Naive B cell (primary cell): ENCODE measurements at regions not wholly inside any gene's neighbourhood (a gene's known extent, or its start where the extent isn't known, plus 50 kb on each side); places are given as distances from the start of the nearest gene placed in this dataset.
A peak's percentile ranks its signal among the peaks of the same experiment; 100 is the strongest.
"Not testable (repeated sequence)": the region's sequence is repeated elsewhere in the genome, so short reads cannot be mapped to it uniquely, and the experiment has no call there.

Experiments
- ATAC-seq, 2 donors: fragments of 150-1000 bp; cut with Tn5 transposase; 2 replicates each; pipeline ENCODE4 v1.10.0; 2021; ENCODE audit warnings: low read depth in 2 of 2, mild to moderate bottlenecking in 2 of 2, moderate library complexity in 2 of 2
- DNase-seq: peaks from one replicate; pipeline ENCODE4 v3.0.0; 2022
- H3K27ac Mint-ChIP-seq, 6 donors: one replicate each; pipeline ENCODE4 v1.8.0; 2020 to 2022; ENCODE audit warnings: mild to moderate bottlenecking in 6 of 6, mixed read lengths in 6 of 6, moderate library complexity in 5 of 6, inconsistent platforms in 2 of 6
- H3K27me3 Mint-ChIP-seq, 3 donors: one replicate each; pipeline ENCODE4 v1.8.0; 2021 to 2022; ENCODE audit warnings: mixed read lengths in 3 of 3, mild to moderate bottlenecking in 1 of 3
- H3K36me3 Mint-ChIP-seq, 2 donors: one replicate each; pipeline ENCODE4 v1.8.0; 2020 to 2022; ENCODE audit warnings: mixed read lengths in 2 of 2, inconsistent platforms in 1 of 2, mild to moderate bottlenecking in 1 of 2
- H3K4me1 Mint-ChIP-seq, 3 donors: one replicate each; pipeline ENCODE4 v1.8.0; 2020 to 2022; ENCODE audit warnings: mixed read lengths in 3 of 3, inconsistent platforms in 1 of 3, mild to moderate bottlenecking in 1 of 3, moderate library complexity in 1 of 3
- H3K4me3 Mint-ChIP-seq, 8 donors: one replicate each; pipeline ENCODE4 v1.8.0; 2020 to 2022; ENCODE audit warnings: mild to moderate bottlenecking in 8 of 8, mixed read lengths in 8 of 8, moderate library complexity in 8 of 8, inconsistent platforms in 2 of 8
- H3K9me3 Mint-ChIP-seq, 7 donors: one replicate each; pipeline ENCODE4 v1.8.0; 2020 to 2022; ENCODE audit warnings: mixed read lengths in 7 of 7, mild to moderate bottlenecking in 5 of 7, inconsistent platforms in 2 of 7, moderate library complexity in 1 of 7

DNA sequence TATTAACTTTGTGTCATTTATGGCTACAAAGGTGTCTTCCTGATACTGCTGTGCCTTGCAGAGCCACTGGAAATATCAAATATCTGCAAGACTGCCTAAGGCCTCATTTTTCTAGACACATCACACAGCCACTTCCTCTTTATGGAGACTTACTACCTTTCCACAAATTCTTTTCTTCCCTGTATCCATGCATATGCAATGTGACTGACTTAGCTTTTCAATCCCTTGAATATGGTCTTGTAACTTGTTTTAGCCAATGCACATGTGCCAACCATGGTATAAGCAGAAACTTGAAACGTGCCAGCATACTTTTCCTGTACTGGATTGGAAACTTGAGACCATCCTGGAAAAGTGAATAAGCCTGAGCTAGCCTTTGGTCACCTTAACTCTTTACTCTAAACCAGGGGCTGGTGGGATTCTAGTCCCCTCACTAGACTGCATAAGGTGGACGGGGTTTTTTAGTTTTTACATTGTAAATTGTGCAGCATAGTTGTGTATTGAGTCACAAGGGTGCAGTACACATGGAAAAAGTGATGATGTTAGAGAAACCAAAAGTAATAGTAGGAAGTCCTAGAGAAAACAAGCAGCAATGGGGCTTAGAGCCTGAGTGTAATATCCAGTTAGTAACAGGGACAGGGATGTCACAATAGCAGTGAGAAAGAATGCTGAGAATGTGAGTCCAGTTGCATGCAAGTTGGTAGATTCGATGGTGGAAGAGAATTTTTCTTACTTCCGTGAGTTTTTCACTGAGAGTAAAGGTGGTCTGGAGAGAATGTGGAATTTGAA, 879.5 kb downstream of the SORCS1 start:
- H3K27ac Mint-ChIP-seq: peak overlapping the region in 1 of 6 donors; percentile 24
- ATAC-seq: no peak
- no peak overlapping the region for H3K4me3 Mint-ChIP-seq
- H3K4me1 Mint-ChIP-seq: no peaks in the 10 kb centered on the region
- no peaks in the 10 kb centered on the region for H3K27me3 Mint-ChIP-seq
- no peaks in the 10 kb centered on the region for H3K36me3 Mint-ChIP-seq
- H3K9me3 Mint-ChIP-seq: peaks cover 4 to 25% (median 14%) of the 10 kb centered on the region in 7 donors
- DNase-seq: no peak

DNA sequence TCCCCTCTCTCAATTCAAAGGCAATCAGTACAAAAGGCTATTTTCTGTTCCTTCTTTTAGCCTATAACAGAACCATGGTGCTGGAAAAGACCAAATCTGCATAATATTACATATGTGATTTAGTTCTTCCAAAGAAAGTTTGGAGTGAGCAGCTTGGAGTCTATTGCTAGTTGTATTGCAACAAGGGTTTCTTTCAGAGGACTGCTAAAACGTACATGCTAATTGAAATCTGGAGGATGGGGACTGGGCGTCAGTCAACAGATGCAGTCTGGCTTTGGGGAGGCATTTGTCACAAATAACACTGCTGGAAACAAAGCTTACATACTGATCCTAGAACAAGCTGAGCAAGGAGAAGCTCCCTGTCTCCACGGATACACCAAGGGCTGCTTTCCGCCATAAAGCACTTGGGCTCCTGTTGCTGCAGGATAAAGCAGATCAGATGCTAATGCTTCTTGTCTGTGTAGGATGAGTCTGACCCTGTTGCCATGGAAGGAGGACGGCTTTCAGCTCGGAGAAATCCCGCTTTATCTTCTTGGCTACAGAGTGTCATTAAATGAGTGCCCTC, 883.5 kb downstream of the SORCS1 start:
- peak overlapping the region in 1 of 8 donors; percentile 7 for H3K4me3 Mint-ChIP-seq
- no peaks in the 10 kb centered on the region for H3K27me3 Mint-ChIP-seq
- H3K36me3 Mint-ChIP-seq: no peaks in the 10 kb centered on the region
- ATAC-seq (no peak), DNase-seq (no peak)
- peaks cover 0 to 5% (median 0%) of the 10 kb centered on the region in 3 donors for H3K4me1 Mint-ChIP-seq
- peaks cover 12 to 26% (median 15%) of the 10 kb centered on the region in 7 donors for H3K9me3 Mint-ChIP-seq
- H3K27ac Mint-ChIP-seq: no peak overlapping the region

GRCh38 chr10:106278383-106278782, 886.1 kb downstream of the SORCS1 start:
- Mint-ChIP-seq H3K36me3 (no peaks in the 10 kb centered on the region), H3K27me3 (no peaks in the 10 kb centered on the region), H3K4me3 (no peak overlapping the region), H3K27ac (no peak overlapping the region), H3K4me1 (peaks cover 0 to 5% (median 0%) of the 10 kb centered on the region in 3 donors), H3K9me3 (peaks cover 7 to 27% (median 9%) of the 10 kb centered on the region in 7 donors)
- ATAC-seq (no peak), DNase-seq (no peak)

DNA sequence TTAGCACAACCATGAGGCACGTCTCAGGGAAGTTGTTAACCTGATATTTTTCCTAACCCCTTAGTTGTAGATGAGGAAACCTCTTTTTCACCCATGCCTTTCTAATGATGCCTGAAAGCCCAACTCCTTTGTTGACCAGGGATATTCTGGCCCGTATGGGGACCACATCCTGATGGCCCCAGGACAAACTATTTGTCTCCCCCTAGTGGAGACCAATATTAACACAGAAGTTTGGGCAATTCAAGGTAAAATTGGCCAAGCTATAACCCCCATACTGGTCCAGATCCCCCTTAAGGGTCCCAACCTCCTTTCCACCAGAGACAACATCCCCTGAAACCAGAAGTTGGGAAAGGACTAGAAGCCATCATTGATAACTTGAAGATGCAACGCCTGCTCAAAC, 893.3 kb downstream of the SORCS1 start:
- no peaks in the 10 kb centered on the region for H3K4me1 Mint-ChIP-seq
- no peaks in the 10 kb centered on the region for H3K36me3 Mint-ChIP-seq
- no peak overlapping the region for H3K4me3 Mint-ChIP-seq
- no peak for DNase-seq
- H3K27me3 Mint-ChIP-seq: no peaks in the 10 kb centered on the region
- peaks cover 0 to 11% (median 0%) of the 10 kb centered on the region in 7 donors for H3K9me3 Mint-ChIP-seq
- ATAC-seq: no peak
- H3K27ac Mint-ChIP-seq: no peak overlapping the region

- no peaks in the 10 kb centered on the region for H3K36me3 Mint-ChIP-seq
- no peaks in the 10 kb centered on the region for H3K4me1 Mint-ChIP-seq
- peaks cover 0 to 11% (median 2%) of the 10 kb centered on the region in 7 donors for H3K9me3 Mint-ChIP-seq
- no peaks in the 10 kb centered on the region for H3K27me3 Mint-ChIP-seq
- H3K27ac Mint-ChIP-seq: no peak overlapping the region
- ATAC-seq (no peak), DNase-seq (no peak)
- no peak overlapping the region for H3K4me3 Mint-ChIP-seq
These were observed 896.5 kb downstream of the SORCS1 start for GRCh38 chr10:106268000-106268399.

- H3K4me3 Mint-ChIP-seq: no peak overlapping the region
- no peaks in the 10 kb centered on the region for H3K36me3 Mint-ChIP-seq
- no peak for ATAC-seq
- DNase-seq: no peak
- peaks cover 0 to 11% (median 2%) of the 10 kb centered on the region in 7 donors for H3K9me3 Mint-ChIP-seq
- no peak overlapping the region for H3K27ac Mint-ChIP-seq
- H3K27me3 Mint-ChIP-seq: no peaks in the 10 kb centered on the region
- H3K4me1 Mint-ChIP-seq: no peaks in the 10 kb centered on the region
These were observed 896.9 kb downstream of the SORCS1 start for GRCh38 chr10:106267591-106267990.

DNA sequence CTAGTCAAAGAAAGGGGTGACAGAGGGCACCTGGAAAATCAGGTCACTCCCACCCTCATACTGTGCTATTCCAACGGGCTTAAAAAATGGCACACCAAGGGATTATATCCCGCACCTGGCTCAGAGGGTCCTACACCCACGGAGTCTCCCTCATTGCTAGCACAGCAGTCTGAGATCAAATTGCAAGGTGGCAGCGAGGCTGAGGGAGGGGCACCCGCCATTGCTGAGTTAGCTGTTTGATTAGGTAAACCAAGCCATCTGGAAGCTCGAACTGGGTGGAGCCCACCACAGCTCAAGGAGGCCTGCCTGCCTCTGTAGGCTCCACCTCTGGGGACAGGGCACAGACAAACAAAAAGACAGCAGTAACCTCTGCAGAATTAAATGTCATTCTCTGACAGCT, 907.1 kb downstream of the SORCS1 start:
- ATAC-seq, H3K27ac Mint-ChIP-seq, H3K36me3 Mint-ChIP-seq, DNase-seq, H3K4me3 Mint-ChIP-seq, H3K27me3 Mint-ChIP-seq, H3K9me3 Mint-ChIP-seq, H3K4me1 Mint-ChIP-seq: not testable (repeated sequence)

GRCh38 chr10:106255111-106255678, 909.3 kb downstream of the SORCS1 start:
- Mint-ChIP-seq H3K27me3 (no peaks in the 10 kb centered on the region), H3K36me3 (no peaks in the 10 kb centered on the region), H3K9me3 (peaks cover 0 to 6% (median 0%) of the 10 kb centered on the region in 7 donors), H3K27ac (no peak overlapping the region), H3K4me1 (no peaks in the 10 kb centered on the region), H3K4me3 (no peak overlapping the region)
- no peak for DNase-seq
- no peak for ATAC-seq

DNA sequence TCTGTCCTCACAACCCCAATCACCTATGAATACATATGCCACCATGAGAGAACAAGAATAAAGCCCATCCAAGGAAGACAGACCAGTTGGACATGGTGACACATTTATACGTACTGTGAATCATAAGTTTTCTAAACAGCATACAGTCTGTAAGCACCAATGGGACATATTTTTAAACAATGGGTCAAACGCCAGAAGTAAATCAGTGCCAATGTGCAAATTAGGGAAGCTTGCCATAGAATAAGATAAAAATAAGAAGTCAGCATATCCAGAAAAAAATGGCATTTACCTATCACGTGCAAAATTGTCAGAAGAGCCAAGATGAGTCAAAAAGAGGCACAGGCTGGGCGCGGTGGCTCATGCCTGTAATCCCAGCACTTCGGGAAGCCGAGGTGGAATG, 910.4 kb downstream of the SORCS1 start:
- peaks cover 0 to 6% (median 0%) of the 10 kb centered on the region in 7 donors for H3K9me3 Mint-ChIP-seq
- DNase-seq: no peak
- no peaks in the 10 kb centered on the region for H3K4me1 Mint-ChIP-seq
- ATAC-seq: no peak
- no peak overlapping the region for H3K4me3 Mint-ChIP-seq
- no peaks in the 10 kb centered on the region for H3K36me3 Mint-ChIP-seq
- no peak overlapping the region for H3K27ac Mint-ChIP-seq
- H3K27me3 Mint-ChIP-seq: no peaks in the 10 kb centered on the region

DNA sequence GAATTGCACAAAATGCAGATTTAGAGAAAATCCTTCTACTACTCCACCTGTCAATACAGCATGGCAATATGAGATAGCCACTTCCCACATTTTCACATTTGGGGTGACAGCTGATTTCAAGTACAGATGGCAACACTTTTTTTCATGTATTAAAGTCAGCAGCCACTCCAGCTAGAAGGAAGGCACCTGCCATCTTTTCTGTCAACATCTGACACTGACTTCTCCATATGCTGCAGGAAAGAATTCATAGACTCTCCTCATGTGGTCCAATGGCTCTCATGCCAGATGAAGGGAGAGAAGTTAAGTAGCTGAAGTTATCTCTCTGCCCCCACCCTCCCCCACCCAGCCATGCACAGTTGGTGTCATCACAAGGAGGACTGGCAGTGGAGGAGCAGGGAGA, 912.0 kb downstream of the SORCS1 start:
- H3K36me3 Mint-ChIP-seq: no peaks in the 10 kb centered on the region
- no peaks in the 10 kb centered on the region for H3K27me3 Mint-ChIP-seq
- no peak overlapping the region for H3K27ac Mint-ChIP-seq
- no peak for DNase-seq
- no peaks in the 10 kb centered on the region for H3K4me1 Mint-ChIP-seq
- H3K9me3 Mint-ChIP-seq: peaks cover 0 to 6% (median 0%) of the 10 kb centered on the region in 7 donors
- no peak for ATAC-seq
- H3K4me3 Mint-ChIP-seq: no peak overlapping the region

DNA sequence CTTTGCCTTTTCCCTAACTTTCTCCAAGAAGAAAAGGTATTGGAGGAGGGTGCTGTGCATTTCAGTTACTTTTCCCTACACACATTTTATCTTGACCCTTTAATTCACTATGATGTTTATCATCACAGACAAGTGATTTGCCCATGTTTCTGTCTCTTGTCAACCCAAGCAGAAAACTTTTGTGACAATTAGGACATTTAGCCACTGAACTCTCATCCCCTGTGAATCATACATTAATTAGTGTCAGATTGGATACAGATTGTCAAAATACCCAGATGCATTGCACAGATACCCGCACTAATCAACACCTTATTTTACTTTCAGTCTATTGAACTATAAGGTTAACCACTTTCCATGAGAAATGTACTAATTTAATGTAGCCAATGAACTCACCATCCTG, 912.9 kb downstream of the SORCS1 start:
- Mint-ChIP-seq H3K9me3 (peaks cover 0 to 6% (median 0%) of the 10 kb centered on the region in 7 donors), H3K4me1 (no peaks in the 10 kb centered on the region), H3K36me3 (no peaks in the 10 kb centered on the region), H3K27ac (no peak overlapping the region), H3K4me3 (no peak overlapping the region), H3K27me3 (no peaks in the 10 kb centered on the region)
- no peak for ATAC-seq
- no peak for DNase-seq

- Mint-ChIP-seq H3K9me3 (peaks cover 0 to 6% (median 1%) of the 10 kb centered on the region in 7 donors), H3K36me3 (no peaks in the 10 kb centered on the region), H3K4me3 (no peak overlapping the region), H3K4me1 (no peaks in the 10 kb centered on the region), H3K27me3 (no peaks in the 10 kb centered on the region), H3K27ac (no peak overlapping the region)
- ATAC-seq (no peak), DNase-seq (no peak)
These were observed 922.2 kb downstream of the SORCS1 start for GRCh38 chr10:106242301-106242700.

GRCh38 chr10:106226828-106227227, 937.7 kb downstream of the SORCS1 start:
- H3K9me3 Mint-ChIP-seq: peaks cover 0 to 3% (median under 1%) of the 10 kb centered on the region in 7 donors
- H3K27ac Mint-ChIP-seq: no peak overlapping the region
- H3K36me3 Mint-ChIP-seq: no peaks in the 10 kb centered on the region
- no peaks in the 10 kb centered on the region for H3K27me3 Mint-ChIP-seq
- no peak overlapping the region for H3K4me3 Mint-ChIP-seq
- DNase-seq (no peak), ATAC-seq (no peak)
- no peaks in the 10 kb centered on the region for H3K4me1 Mint-ChIP-seq

DNA sequence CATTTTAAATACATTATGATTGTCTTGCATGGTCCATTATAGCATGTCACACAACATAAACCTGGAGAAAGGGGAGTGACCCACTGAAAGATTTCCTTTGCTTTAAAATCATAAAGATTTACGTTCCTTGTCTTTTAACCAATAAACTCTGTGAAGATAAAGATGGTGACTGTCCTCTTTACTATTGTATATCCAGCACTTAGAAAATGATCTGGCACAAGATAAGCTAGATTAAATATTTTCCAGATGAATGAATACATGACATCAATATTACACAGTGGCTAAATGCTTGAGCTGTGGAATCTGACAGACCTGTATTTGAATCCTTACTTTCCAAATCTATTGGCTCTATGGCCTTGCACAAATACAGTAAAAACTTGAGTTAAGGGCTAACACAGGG, 938.4 kb downstream of the SORCS1 start:
- no peaks in the 10 kb centered on the region for H3K27me3 Mint-ChIP-seq
- H3K27ac Mint-ChIP-seq: no peak overlapping the region
- no peak overlapping the region for H3K4me3 Mint-ChIP-seq
- H3K36me3 Mint-ChIP-seq: no peaks in the 10 kb centered on the region
- ATAC-seq (no peak), DNase-seq (no peak)
- peaks cover 0 to 3% (median 0%) of the 10 kb centered on the region in 7 donors for H3K9me3 Mint-ChIP-seq
- no peaks in the 10 kb centered on the region for H3K4me1 Mint-ChIP-seq
